HCT116 (cell line): ENCODE measurements at regions not wholly inside any gene's neighbourhood (a gene's known extent, or its start where the extent isn't known, plus 50 kb on each side); places are given as distances from the start of the nearest gene placed in this dataset.

Experiments used
- ATAC-seq: fragments of 200-7000 bp; cut with Tn5 transposase; 2 replicates; pipeline ENCODE4 v1.9.1; 2020; ENCODE audit warnings: mild to moderate bottlenecking, moderate library complexity
- BruUV-seq: library from RNA; stranded (reverse); fragments of 400-500 nt; replicated peaks from 2 replicates; lab custom pipeline; 2021; lab: Mats Ljungman, UMichigan
- CTCF ChIA-PET: fragments of 300-600 bp; sonication (Branson Sonifier 250); formaldehyde crosslinking; loops from one replicate; lab custom pipeline; 2021; ENCODE audit warnings: antibody characterized with exemption; lab: Charles Lee
- POLR2A ChIA-PET: fragments of 300-600, 350-600 bp; sonication (Branson Sonifier 250); formaldehyde crosslinking; loops from one replicate; lab custom pipeline; 2021; ENCODE audit warnings: antibody characterized with exemption; lab: Charles Lee
- RAD21 ChIA-PET, 2 experiments: fragments of 300-600 bp; sonication (Branson Sonifier 250); formaldehyde crosslinking; loops; one replicate each; lab custom pipeline; 2023; ENCODE audit warnings: low total read pairs in 2 of 2; ENCODE audit not compliant: uncharacterized antibody in 2 of 2, unreplicated experiment in 2 of 2, low non-redundant PET in 1 of 2; lab: Charles Lee
- DNase-seq: peaks from one replicate; pipeline ENCODE4 v3.0.0-alpha.2; 2010; ENCODE audit warnings: low read depth, low spot score
- H2AFZ ChIP-seq: fragments of 200-600 bp; shearing (Covaris generic), sonication (generic); 2 replicates; pipeline ENCODE4 v1.6.1; 2017; ENCODE audit warnings: low read depth, mixed run types, mixed read lengths, antibody characterized with exemption, low read length; ENCODE audit not compliant: poor library complexity, severe bottlenecking
- H3K27ac ChIP-seq: 2 replicates; pipeline ENCODE4 v1.5.1; 2012; ENCODE audit warnings: low read depth, low read length
- H3K27me3 ChIP-seq: fragments of 200-600 bp; sonication (generic); 2 replicates; pipeline ENCODE4 v1.6.1; 2016; ENCODE audit warnings: mixed run types, low read length, mixed read lengths; ENCODE audit not compliant: insufficient read depth
- H3K36me3 ChIP-seq, 2 experiments: fragments of 200-500 bp in 1 of 2; fragments of 200-600 bp in 1 of 2; sonication (Bioruptor generic) in 1 of 2; sonication (generic) in 1 of 2; 2 replicates each; pipeline versions ENCODE4 v1.5.1 to v1.6.1; 2014 to 2016; ENCODE audit warnings: low read length in 2 of 2, inconsistent platforms in 1 of 2, mixed read lengths in 1 of 2, mixed run types in 1 of 2; ENCODE audit not compliant: insufficient read depth in 2 of 2, control insufficient read depth in 1 of 2
- H3K4me1 ChIP-seq, 2 experiments: fragments of 200-600 bp in 1 of 2; sonication (generic) in 1 of 2; 2 replicates each; pipeline versions ENCODE4 v1.5.1 to v1.6.1; 2012 to 2017; ENCODE audit warnings: low read length in 2 of 2, inconsistent platforms in 1 of 2, mild to moderate bottlenecking in 1 of 2, mixed read lengths in 1 of 2, mixed run types in 1 of 2, moderate library complexity in 1 of 2; ENCODE audit not compliant: insufficient read depth in 2 of 2, control insufficient read depth in 1 of 2
- H3K4me2 ChIP-seq: fragments of 200-600 bp; sonication (generic); 2 replicates; pipeline ENCODE4 v1.6.1; 2017; ENCODE audit warnings: mixed run types, low read length, mixed read lengths
- H3K4me3 ChIP-seq, 2 experiments: fragments of 200-600 bp in 1 of 2; sonication (generic) in 1 of 2; replicated peaks in 1 of 2; 2 replicates each; pipeline ENCODE4 v1.5.1; 2011 to 2016; ENCODE audit warnings: low read length in 2 of 2, control low read depth in 1 of 2, low read depth in 1 of 2, mild to moderate bottlenecking in 1 of 2, mixed read lengths in 1 of 2, mixed run types in 1 of 2
- H3K79me2 ChIP-seq: fragments of 200-600 bp; sonication (generic); 2 replicates; pipeline ENCODE4 v1.6.1; 2017; ENCODE audit warnings: mild to moderate bottlenecking, mixed run types, low read length, moderate library complexity, mixed read lengths; ENCODE audit not compliant: insufficient read depth
- H3K9ac ChIP-seq: fragments of 200-600 bp; sonication (generic); 2 replicates; pipeline ENCODE4 v1.6.1; 2016; ENCODE audit warnings: low read length, mixed read lengths
- H3K9me2 ChIP-seq: fragments of 200-600 bp; sonication (generic), shearing (Covaris generic); 2 replicates; pipeline ENCODE4 v1.6.1; 2017; ENCODE audit warnings: mixed run types, mild to moderate bottlenecking, moderate library complexity; ENCODE audit not compliant: insufficient read depth
- H3K9me3 ChIP-seq, 2 experiments: fragments of 200-500 bp in 1 of 2; fragments of 200-600 bp in 1 of 2; sonication (Bioruptor generic) in 1 of 2; sonication (generic) in 1 of 2; 2 replicates each; pipeline ENCODE4 v1.6.1; 2014 to 2017; ENCODE audit warnings: low read length in 2 of 2, mixed read lengths in 2 of 2, inconsistent platforms in 1 of 2, low read depth in 1 of 2, mild to moderate bottlenecking in 1 of 2, mixed run types in 1 of 2, moderate library complexity in 1 of 2; ENCODE audit not compliant: control insufficient read depth in 1 of 2, insufficient read depth in 1 of 2
- H4K20me1 ChIP-seq: fragments of 200-600 bp; sonication (generic), shearing (Covaris generic); 2 replicates; pipeline ENCODE4 v1.6.1; 2017; ENCODE audit warnings: mixed run types, mild to moderate bottlenecking, moderate library complexity; ENCODE audit not compliant: insufficient read depth
- CBX3 ChIP-seq: IDR thresholded peaks from 2 replicates; pipeline ENCODE4 v1.6.1; 2012; ENCODE audit warnings: low read depth
- CEBPB ChIP-seq: IDR thresholded peaks from 2 replicates; pipeline ENCODE4 v1.6.1; 2012; ENCODE audit warnings: low read depth
- EGR1 ChIP-seq: IDR thresholded peaks from 2 replicates; pipeline ENCODE4 v1.6.1; 2012; ENCODE audit warnings: low read depth
- EZH2 ChIP-seq: fragments of 200-600 bp; sonication (generic); IDR thresholded peaks from 2 replicates; pipeline ENCODE4 v1.6.1; 2017; ENCODE audit warnings: antibody characterized with exemption, mixed run types
- EZH2phosphoT487 ChIP-seq: fragments of 200-600 bp; IDR thresholded peaks from 2 replicates; pipeline ENCODE4 v1.6.1; 2018; ENCODE audit warnings: antibody characterized with exemption, borderline replicate concordance
- SIN3A ChIP-seq: IDR thresholded peaks from 2 replicates; pipeline ENCODE4 v1.6.1; 2012; ENCODE audit warnings: low read depth
- SP1 ChIP-seq: IDR thresholded peaks from 2 replicates; pipeline ENCODE4 v1.6.1; 2012; ENCODE audit warnings: low read depth
- SRF ChIP-seq: IDR thresholded peaks from 2 replicates; pipeline ENCODE4 v1.6.1; 2012; ENCODE audit warnings: low read depth
- TCF7L2 ChIP-seq: IDR thresholded peaks from 2 replicates; pipeline ENCODE4 v1.7.0; 2011; ENCODE audit warnings: borderline replicate concordance, inconsistent platforms; ENCODE audit not compliant: insufficient read depth, insufficient read length; ENCODE audit errors: extremely low read depth
- ZFX ChIP-seq: fragments of 450-650 bp; IDR thresholded peaks from 2 replicates; pipeline ENCODE4 v1.6.1; 2017
- ZNF274 ChIP-seq: fragments of 200-500 bp; sonication (Bioruptor generic); IDR thresholded peaks from 2 replicates; pipeline ENCODE4 v1.6.1; 2014; ENCODE audit warnings: mild to moderate bottlenecking, low read depth, low read length, inconsistent platforms
- intact Hi-C: fragments of 100-400 bp; cut with micrococcal nuclease; formaldehyde crosslinking; loops from 2 replicates; pipeline ENCODE4 v1.10.0; 2022
- TF ChIP-seq, protein P1 (sequence below): IDR thresholded peaks from 2 replicates; pipeline ENCODE4 v1.6.1; 2012
- TF ChIP-seq, protein P2 (sequence below): IDR thresholded peaks from 2 replicates; pipeline ENCODE4 v1.6.1; 2011; ENCODE audit warnings: mild to moderate bottlenecking, low read length, moderate library complexity; ENCODE audit not compliant: insufficient replicate concordance; ENCODE audit errors: extremely low read depth
- TF ChIP-seq, protein P3 (sequence below), 3 experiments: fragments of 200-600 bp in 1 of 3; sonication (generic) in 1 of 3; IDR thresholded peaks in 2 of 3; conservative IDR thresholded peaks in 1 of 3; 2 replicates each; pipeline ENCODE4 v1.5.1; 2012 to 2017; ENCODE audit warnings: low read depth in 2 of 3, low read length in 2 of 3, antibody characterized with exemption in 1 of 3, borderline replicate concordance in 1 of 3, control low read depth in 1 of 3, mild to moderate bottlenecking in 1 of 3, mixed read lengths in 1 of 3, mixed run types in 1 of 3, moderate library complexity in 1 of 3; ENCODE audit not compliant: insufficient read depth in 1 of 3

DNA sequence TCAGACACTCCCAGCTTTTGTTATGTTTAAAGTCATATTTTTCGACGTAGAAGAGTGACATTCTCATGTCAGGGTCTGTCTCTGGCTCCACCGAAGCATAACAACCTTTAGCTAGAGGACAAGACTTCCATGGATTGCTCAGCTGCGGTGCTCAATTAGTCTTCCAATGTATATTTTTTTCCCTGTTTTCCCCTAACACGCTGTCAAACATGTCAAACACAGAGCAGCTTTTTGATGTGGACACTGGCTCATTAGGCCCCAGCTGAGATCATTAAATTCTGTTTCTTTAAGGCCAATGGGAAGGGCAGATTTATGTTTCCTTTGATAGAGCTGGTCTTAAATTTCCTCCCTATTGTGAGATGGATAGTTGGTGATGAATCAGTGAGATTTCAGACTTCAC, 525.4 kb downstream of the PIK3C3 start:
- Histone ChIP-seq H3K27me3 (no peaks in the 10 kb centered on the region), H3K79me2 (no peaks in the 10 kb centered on the region), H3K9me2 (no peaks in the 10 kb centered on the region), H3K27ac (no peak overlapping the region), H2AFZ (no peak overlapping the region), H3K4me1 (no peaks in the 10 kb centered on the region), H3K36me3 (no peaks in the 10 kb centered on the region), H3K9ac (no peak overlapping the region), H3K9me3 (peaks cover 0 to 40% of the 10 kb centered on the region in 2 experiments; a peak in 2 of 4 replicates), H4K20me1 (no peaks in the 10 kb centered on the region), H3K4me3 (no peak overlapping the region), H3K4me2 (no peak overlapping the region)
- ATAC-seq (no peak), DNase-seq (no peak)
- TF ChIP-seq TCF7L2 (no peak), SRF (no peak), SP1 (no peak), CEBPB (no peak), ZFX (no peak), SIN3A (no peak), CBX3 (no peak), EZH2phosphoT487 (no peak), ZNF274 (no peak), EZH2 (no peak), EGR1 (no peak)
- TF ChIP-seq, protein P1, sequence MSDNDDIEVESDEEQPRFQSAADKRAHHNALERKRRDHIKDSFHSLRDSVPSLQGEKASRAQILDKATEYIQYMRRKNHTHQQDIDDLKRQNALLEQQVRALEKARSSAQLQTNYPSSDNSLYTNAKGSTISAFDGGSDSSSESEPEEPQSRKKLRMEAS: no peak
- TF ChIP-seq, protein P2, sequence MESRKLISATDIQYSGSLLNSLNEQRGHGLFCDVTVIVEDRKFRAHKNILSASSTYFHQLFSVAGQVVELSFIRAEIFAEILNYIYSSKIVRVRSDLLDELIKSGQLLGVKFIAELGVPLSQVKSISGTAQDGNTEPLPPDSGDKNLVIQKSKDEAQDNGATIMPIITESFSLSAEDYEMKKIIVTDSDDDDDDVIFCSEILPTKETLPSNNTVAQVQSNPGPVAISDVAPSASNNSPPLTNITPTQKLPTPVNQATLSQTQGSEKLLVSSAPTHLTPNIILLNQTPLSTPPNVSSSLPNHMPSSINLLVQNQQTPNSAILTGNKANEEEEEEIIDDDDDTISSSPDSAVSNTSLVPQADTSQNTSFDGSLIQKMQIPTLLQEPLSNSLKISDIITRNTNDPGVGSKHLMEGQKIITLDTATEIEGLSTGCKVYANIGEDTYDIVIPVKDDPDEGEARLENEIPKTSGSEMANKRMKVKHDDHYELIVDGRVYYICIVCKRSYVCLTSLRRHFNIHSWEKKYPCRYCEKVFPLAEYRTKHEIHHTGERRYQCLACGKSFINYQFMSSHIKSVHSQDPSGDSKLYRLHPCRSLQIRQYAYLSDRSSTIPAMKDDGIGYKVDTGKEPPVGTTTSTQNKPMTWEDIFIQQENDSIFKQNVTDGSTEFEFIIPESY: no peak
- TF ChIP-seq, protein P3, sequence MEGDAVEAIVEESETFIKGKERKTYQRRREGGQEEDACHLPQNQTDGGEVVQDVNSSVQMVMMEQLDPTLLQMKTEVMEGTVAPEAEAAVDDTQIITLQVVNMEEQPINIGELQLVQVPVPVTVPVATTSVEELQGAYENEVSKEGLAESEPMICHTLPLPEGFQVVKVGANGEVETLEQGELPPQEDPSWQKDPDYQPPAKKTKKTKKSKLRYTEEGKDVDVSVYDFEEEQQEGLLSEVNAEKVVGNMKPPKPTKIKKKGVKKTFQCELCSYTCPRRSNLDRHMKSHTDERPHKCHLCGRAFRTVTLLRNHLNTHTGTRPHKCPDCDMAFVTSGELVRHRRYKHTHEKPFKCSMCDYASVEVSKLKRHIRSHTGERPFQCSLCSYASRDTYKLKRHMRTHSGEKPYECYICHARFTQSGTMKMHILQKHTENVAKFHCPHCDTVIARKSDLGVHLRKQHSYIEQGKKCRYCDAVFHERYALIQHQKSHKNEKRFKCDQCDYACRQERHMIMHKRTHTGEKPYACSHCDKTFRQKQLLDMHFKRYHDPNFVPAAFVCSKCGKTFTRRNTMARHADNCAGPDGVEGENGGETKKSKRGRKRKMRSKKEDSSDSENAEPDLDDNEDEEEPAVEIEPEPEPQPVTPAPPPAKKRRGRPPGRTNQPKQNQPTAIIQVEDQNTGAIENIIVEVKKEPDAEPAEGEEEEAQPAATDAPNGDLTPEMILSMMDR (IDR thresholded peaks at IDR 0.05 in 2 of 3, conservative IDR thresholded peaks at IDR 0.05 in 1 of 3; ENCODE audit: borderline replicate concordance in 1 of 3, insufficient read depth in 1 of 3, low read depth in 2 of 3, low read length in 2 of 3): no peak
- BruUV-seq: no TSS peak
- intact Hi-C loops: no loop called here
- ChIA-PET RAD21 (no interaction called here), POLR2A (no interaction called here), CTCF (no interaction called here)
